ENCODE measurements at regions not wholly inside any gene's neighbourhood (a gene's known extent, or its start where the extent isn't known, plus 50 kb on each side); places are given as distances from the start of the nearest gene placed in this dataset.

DNA sequence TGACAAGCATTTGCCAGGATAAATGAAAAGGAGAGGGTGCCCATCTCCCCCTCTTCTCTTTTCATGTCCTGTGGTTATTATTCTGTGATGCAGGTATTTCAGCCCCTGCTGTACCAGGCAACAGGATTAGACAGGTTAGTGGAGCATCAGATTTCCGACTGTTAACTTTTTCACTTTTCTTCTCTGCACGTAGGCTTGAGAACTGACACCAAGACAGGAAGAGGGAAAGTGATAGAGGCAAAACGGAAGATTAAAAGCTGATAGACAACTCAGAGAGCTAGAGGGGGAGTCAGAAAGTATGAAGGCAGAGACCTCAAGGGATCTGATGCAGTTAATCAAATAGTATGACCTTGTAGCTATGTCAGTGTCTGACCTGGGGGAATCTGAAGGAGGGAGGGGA, 132.8 kb downstream of the SOX9 start:
- Histone ChIP-seq H3K9me3 (ENCODE audit: control insufficient read depth in 1 of 2, insufficient read depth in 1 of 2, low read length in 2 of 2) (peaks cover 0 to 7% of the 10 kb centered on the region in 2 experiments), H3K27ac (ENCODE audit: low read depth in 1 of 2, low read length in 2 of 2) (no peak overlapping the region), H3K36me3 (ENCODE audit: insufficient read depth, low read length) (no peaks in the 10 kb centered on the region), H3K4me3 (ENCODE audit: low read length) (no peak overlapping the region), H3K4me1 (ENCODE audit: insufficient read depth, low read length) (no peaks in the 10 kb centered on the region), H3K27me3 (ENCODE audit: control insufficient read depth in 1 of 2, insufficient read depth in 2 of 2, low read length in 2 of 2) (no peaks in the 10 kb centered on the region)
- POLR2A ChIA-PET: no interaction called here
- Mint-ChIP-seq H3K9me3 (peaks cover 14% of the 10 kb centered on the region), H3K36me3 (ENCODE audit: low read depth) (no peaks in the 10 kb centered on the region), H3K4me1 (ENCODE audit: low read depth) (no peaks in the 10 kb centered on the region), H3K27me3 (no peaks in the 10 kb centered on the region), H3K27ac (no peak overlapping the region), H3K4me3 (no peak overlapping the region)
- CTCF ChIA-PET: no interaction called here
- DNase-seq (no peak), ATAC-seq (ENCODE audit: poor library complexity) (no peak)
- TF ChIP-seq, protein P1, sequence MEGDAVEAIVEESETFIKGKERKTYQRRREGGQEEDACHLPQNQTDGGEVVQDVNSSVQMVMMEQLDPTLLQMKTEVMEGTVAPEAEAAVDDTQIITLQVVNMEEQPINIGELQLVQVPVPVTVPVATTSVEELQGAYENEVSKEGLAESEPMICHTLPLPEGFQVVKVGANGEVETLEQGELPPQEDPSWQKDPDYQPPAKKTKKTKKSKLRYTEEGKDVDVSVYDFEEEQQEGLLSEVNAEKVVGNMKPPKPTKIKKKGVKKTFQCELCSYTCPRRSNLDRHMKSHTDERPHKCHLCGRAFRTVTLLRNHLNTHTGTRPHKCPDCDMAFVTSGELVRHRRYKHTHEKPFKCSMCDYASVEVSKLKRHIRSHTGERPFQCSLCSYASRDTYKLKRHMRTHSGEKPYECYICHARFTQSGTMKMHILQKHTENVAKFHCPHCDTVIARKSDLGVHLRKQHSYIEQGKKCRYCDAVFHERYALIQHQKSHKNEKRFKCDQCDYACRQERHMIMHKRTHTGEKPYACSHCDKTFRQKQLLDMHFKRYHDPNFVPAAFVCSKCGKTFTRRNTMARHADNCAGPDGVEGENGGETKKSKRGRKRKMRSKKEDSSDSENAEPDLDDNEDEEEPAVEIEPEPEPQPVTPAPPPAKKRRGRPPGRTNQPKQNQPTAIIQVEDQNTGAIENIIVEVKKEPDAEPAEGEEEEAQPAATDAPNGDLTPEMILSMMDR (IDR thresholded peaks at IDR 0.05): no peak
- intact Hi-C loops (cut with DNase I, micrococcal nuclease): loop anchor here in 1 of 2 experiments (10.0 kb wide), 1 partner anchor 91 kb away; no protein-coding TSS in a partner anchor

DNA sequence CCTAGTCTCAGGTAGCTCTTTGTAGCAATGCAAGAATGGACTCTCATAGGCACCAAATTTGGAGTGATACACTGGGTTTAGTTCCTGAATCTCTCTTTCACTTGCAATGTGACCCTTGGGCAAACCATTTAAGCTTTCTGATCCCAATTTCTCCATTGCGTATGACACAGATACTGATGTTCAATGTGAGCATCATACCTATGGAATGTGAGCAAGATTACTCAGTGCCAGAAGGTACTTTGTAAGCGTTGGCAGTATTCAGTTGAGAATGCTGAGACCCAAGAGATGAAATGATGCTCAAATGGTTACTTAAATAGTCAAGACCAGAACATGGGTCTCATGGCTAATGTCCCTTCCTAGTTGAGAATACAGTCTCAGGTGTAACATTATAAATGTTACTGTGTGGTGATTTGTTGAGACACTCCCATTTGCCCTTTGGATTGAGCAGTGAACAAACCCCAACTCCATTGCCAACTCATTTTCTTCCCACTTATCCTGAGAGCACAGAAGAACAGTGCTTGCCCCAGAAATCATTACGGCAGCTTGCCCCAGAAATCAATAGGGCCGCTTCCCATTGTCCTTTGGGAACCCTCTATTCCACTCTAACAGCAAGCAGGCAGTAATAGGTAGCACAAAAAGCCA, 134.1 kb downstream of the SOX9 start:
- no peak overlapping the region for H3K27ac ChIP-seq (ENCODE audit: low read depth in 1 of 2, low read length in 2 of 2)
- ChIA-PET POLR2A (no interaction called here), CTCF (no interaction called here)
- Mint-ChIP-seq H3K4me1 (ENCODE audit: low read depth) (no peaks in the 10 kb centered on the region), H3K27ac (no peak overlapping the region), H3K9me3 (peaks cover 14% of the 10 kb centered on the region), H3K27me3 (no peaks in the 10 kb centered on the region), H3K4me3 (no peak overlapping the region), H3K36me3 (ENCODE audit: low read depth) (no peaks in the 10 kb centered on the region)
- TF ChIP-seq, protein P1 (IDR thresholded peaks at IDR 0.05): no peak
- ATAC-seq (ENCODE audit: poor library complexity): no peak
- no peak overlapping the region for H3K4me3 ChIP-seq (ENCODE audit: low read length)
- H3K36me3 ChIP-seq (ENCODE audit: insufficient read depth, low read length): no peaks in the 10 kb centered on the region
- intact Hi-C loops (cut with DNase I, micrococcal nuclease): loop anchor here in 1 of 2 experiments (10.0 kb wide), 1 partner anchor 90 kb away; no protein-coding TSS in a partner anchor
- no peak for DNase-seq
- H3K27me3 ChIP-seq (ENCODE audit: control insufficient read depth in 1 of 2, insufficient read depth in 2 of 2, low read length in 2 of 2): no peaks in the 10 kb centered on the region
- H3K4me1 ChIP-seq (ENCODE audit: insufficient read depth, low read length): no peaks in the 10 kb centered on the region
- peaks cover 0 to 7% of the 10 kb centered on the region in 2 experiments for H3K9me3 ChIP-seq (ENCODE audit: control insufficient read depth in 1 of 2, insufficient read depth in 1 of 2, low read length in 2 of 2)

DNA sequence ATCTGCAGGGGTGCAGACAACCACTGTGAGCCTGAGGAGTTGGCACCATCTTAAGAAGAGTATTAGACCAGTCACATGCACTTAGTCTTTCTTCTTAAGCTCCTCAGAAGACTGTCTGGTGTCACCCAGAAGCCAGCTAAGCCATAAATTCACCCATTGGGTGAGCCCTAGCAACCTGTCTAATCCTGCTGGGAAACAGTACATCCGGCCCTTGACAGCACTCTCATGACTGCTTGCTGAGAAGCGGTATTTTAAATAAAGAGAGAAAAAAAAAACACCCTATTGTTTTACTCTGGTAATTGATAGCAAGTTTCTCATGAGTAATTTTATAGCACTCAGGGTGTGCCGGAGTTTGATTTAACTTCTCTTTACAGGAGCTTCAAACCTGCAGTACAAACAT, 134.7 kb downstream of the SOX9 start:
- CTCF ChIA-PET: no interaction called here
- no peaks in the 10 kb centered on the region for H3K4me1 ChIP-seq (ENCODE audit: insufficient read depth, low read length)
- TF ChIP-seq, protein P1 (IDR thresholded peaks at IDR 0.05): no peak
- H3K27me3 Mint-ChIP-seq: no peaks in the 10 kb centered on the region
- peaks cover 0 to 7% of the 10 kb centered on the region in 2 experiments for H3K9me3 ChIP-seq (ENCODE audit: control insufficient read depth in 1 of 2, insufficient read depth in 1 of 2, low read length in 2 of 2)
- POLR2A ChIA-PET: no interaction called here
- no peaks in the 10 kb centered on the region for H3K36me3 Mint-ChIP-seq (ENCODE audit: low read depth)
- H3K4me1 Mint-ChIP-seq (ENCODE audit: low read depth): no peaks in the 10 kb centered on the region
- H3K27ac Mint-ChIP-seq: no peak overlapping the region
- no peak overlapping the region for H3K4me3 ChIP-seq (ENCODE audit: low read length)
- DNase-seq: no peak
- no peak overlapping the region for H3K27ac ChIP-seq (ENCODE audit: low read depth in 1 of 2, low read length in 2 of 2)
- no peaks in the 10 kb centered on the region for H3K27me3 ChIP-seq (ENCODE audit: control insufficient read depth in 1 of 2, insufficient read depth in 2 of 2, low read length in 2 of 2)
- intact Hi-C loops (cut with DNase I, micrococcal nuclease): loop anchor here in 1 of 2 experiments (10.0 kb wide), 1 partner anchor 89 kb away; no protein-coding TSS in a partner anchor
- no peaks in the 10 kb centered on the region for H3K36me3 ChIP-seq (ENCODE audit: insufficient read depth, low read length)
- H3K4me3 Mint-ChIP-seq: no peak overlapping the region
- peaks cover 14% of the 10 kb centered on the region for H3K9me3 Mint-ChIP-seq
- ATAC-seq (ENCODE audit: poor library complexity): no peak

Data from CD4-positive, alpha-beta T cell (primary cell).